ENCODE measurements at regions not wholly inside any gene's neighbourhood (a gene's known extent, or its start where the extent isn't known, plus 50 kb on each side); places are given as distances from the start of the nearest gene placed in this dataset.

DNA sequence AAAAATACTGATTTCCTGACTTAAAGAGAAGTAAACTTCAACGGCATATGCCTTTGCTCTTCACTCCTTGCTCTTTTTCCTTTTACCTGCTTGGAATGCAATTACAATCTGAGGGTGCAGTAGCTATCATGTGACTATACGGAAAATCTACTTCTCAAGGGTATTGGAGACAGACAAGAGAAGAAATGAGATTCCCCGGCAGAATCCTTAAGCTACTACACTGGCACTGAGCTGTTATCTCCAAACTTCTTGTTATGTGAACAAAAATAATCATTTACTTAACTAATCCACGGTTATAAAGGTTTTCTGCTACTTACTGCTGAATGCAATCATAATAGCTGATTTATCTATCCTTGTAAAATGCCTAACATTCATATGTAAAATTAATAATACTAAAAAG is 118.0 kb upstream of the IFNG-AS1 start:
- no peak for ATAC-seq (ENCODE audit: low read depth)
- intact Hi-C loops (cut with micrococcal nuclease) = no loop called here
- Mint-ChIP-seq H3K9me3 (peaks cover 2% of the 10 kb centered on the region), H3K36me3 (ENCODE audit: low read depth) (no peaks in the 10 kb centered on the region), H3K4me3 (no peak overlapping the region), H3K27ac (no peak overlapping the region), H3K4me1 (peaks cover 19% of the 10 kb centered on the region), H3K27me3 (no peaks in the 10 kb centered on the region)
- POLR2A ChIA-PET = no interaction called here
- CTCF ChIA-PET = no interaction called here
- TF ChIP-seq CTCF (IDR thresholded peaks at IDR 0.05) = no peak
- DNase-seq = no peak

DNA sequence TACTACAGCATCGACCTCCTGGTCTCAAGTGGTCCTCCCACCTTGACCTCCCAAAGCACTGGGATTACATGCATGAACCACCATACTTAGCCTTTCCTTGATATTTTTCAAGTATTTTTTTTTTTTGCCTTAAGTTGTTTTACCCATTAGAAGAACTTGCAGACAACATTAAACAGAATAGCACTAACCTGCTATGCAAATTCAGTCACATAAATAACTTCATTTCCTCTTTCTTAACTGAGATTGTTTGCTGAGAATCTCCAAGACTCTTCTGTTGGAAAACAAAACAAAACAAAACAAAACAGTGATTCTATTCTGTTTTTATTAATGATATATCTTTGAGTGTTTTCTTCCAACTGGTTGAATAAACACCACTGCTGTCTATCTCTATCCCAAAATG is 115.9 kb upstream of the IFNG-AS1 start:
- H3K4me3 Mint-ChIP-seq = no peak overlapping the region
- no peak for ATAC-seq (ENCODE audit: low read depth)
- no peak for DNase-seq
- no peak for TF ChIP-seq CTCF (IDR thresholded peaks at IDR 0.05)
- intact Hi-C loops (cut with micrococcal nuclease) = no loop called here
- no peaks in the 10 kb centered on the region for H3K27me3 Mint-ChIP-seq
- H3K9me3 Mint-ChIP-seq = peaks cover 2% of the 10 kb centered on the region
- CTCF ChIA-PET = no interaction called here
- H3K4me1 Mint-ChIP-seq = peaks cover 19% of the 10 kb centered on the region
- no peak overlapping the region for H3K27ac Mint-ChIP-seq
- POLR2A ChIA-PET = interaction anchor here (0.6 kb wide), 1 partner anchor 93 kb away, joined by 10 read pairs; no protein-coding TSS in a partner anchor
- H3K36me3 Mint-ChIP-seq (ENCODE audit: low read depth) = no peaks in the 10 kb centered on the region

- ChIA-PET CTCF (no interaction called here), POLR2A (no interaction called here)
- no peaks in the 10 kb centered on the region for H3K36me3 Mint-ChIP-seq (ENCODE audit: low read depth)
- H3K27ac Mint-ChIP-seq = no peak overlapping the region
- H3K4me3 Mint-ChIP-seq = no peak overlapping the region
- intact Hi-C loops (cut with micrococcal nuclease) = no loop called here
- DNase-seq = no peak
- no peak for TF ChIP-seq CTCF (IDR thresholded peaks at IDR 0.05)
- H3K27me3 Mint-ChIP-seq = no peaks in the 10 kb centered on the region
- H3K9me3 Mint-ChIP-seq = no peaks in the 10 kb centered on the region
- no peak for ATAC-seq (ENCODE audit: low read depth)
- H3K4me1 Mint-ChIP-seq = peaks cover 13% of the 10 kb centered on the region
Measured at GRCh38 chr12:67876305-67876915, 112.8 kb upstream of the IFNG-AS1 start.

DNA sequence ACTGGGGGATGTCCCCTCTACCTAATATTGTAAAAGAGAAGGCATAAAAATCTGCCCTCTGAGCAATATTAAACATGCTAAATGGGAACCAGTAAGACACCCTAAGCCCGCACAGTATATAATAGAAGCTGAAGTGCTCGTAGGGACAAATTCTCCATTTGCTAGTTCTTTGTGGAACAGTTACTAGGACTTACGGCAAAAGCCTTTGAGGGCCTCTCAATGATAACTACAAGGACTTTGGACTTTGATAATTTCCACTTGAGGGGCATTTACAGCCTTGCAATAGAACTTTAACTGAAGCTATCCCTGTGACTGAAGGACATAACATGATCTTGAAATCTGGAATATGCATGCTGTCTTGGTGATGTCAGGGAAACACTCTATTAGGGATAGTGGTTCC is 111.5 kb upstream of the IFNG-AS1 start:
- H3K27me3 Mint-ChIP-seq = no peaks in the 10 kb centered on the region
- TF ChIP-seq CTCF (IDR thresholded peaks at IDR 0.05) = no peak
- ATAC-seq (ENCODE audit: low read depth) (no peak), DNase-seq (no peak)
- CTCF ChIA-PET = no interaction called here
- no peaks in the 10 kb centered on the region for H3K36me3 Mint-ChIP-seq (ENCODE audit: low read depth)
- no peak overlapping the region for H3K27ac Mint-ChIP-seq
- H3K9me3 Mint-ChIP-seq = no peaks in the 10 kb centered on the region
- peaks cover 13% of the 10 kb centered on the region for H3K4me1 Mint-ChIP-seq
- H3K4me3 Mint-ChIP-seq = no peak overlapping the region
- intact Hi-C loops (cut with micrococcal nuclease) = no loop called here
- POLR2A ChIA-PET = no interaction called here

DNA sequence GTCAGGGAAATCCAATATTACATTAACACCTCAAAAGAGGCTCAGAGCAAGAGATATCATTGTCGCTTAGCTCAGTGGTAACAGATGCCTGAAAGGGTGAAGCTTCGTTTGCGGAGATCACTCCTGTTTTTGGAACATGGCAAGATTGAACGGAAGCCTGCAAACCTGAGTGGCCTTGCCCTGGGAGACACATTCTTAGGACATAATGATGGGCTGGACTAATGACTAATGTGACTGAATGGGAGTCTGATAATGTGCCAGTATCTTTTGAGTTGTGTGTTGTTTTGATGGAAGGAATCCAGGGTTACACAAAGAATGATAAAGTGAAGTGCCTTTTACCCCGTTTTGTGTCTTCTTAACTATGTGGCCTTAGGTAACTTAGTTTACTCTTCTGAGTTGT is 109.3 kb upstream of the IFNG-AS1 start:
- Mint-ChIP-seq H3K27me3 (peaks cover 6% of the 10 kb centered on the region), H3K27ac (no peak overlapping the region), H3K4me3 (no peak overlapping the region), H3K9me3 (no peaks in the 10 kb centered on the region), H3K36me3 (ENCODE audit: low read depth) (no peaks in the 10 kb centered on the region), H3K4me1 (no peaks in the 10 kb centered on the region)
- ATAC-seq (ENCODE audit: low read depth) (no peak), DNase-seq (no peak)
- POLR2A ChIA-PET = no interaction called here
- CTCF ChIA-PET = no interaction called here
- no peak for TF ChIP-seq CTCF (IDR thresholded peaks at IDR 0.05)
- intact Hi-C loops (cut with micrococcal nuclease) = no loop called here

All from activated B cell treated with CpG ODN at 0.5 μM for 24 hours (primary cell).